GM11168 (cell line): ENCODE measurements at regions not wholly inside any gene's neighbourhood (a gene's known extent, or its start where the extent isn't known, plus 50 kb on each side); places are given as distances from the start of the nearest gene placed in this dataset.
"Not testable (repeated sequence)": the region's sequence is repeated elsewhere in the genome, so short reads cannot be mapped to it uniquely, and the experiment has no call there.

Source experiments
- in situ Hi-C: fragments of 300-500 bp; cut with MboI; formaldehyde crosslinking; loops from one replicate; pipeline ENCODE4 v1.12.0; 2022; ENCODE audit warnings: low sequenced_read_pairs; ENCODE audit not compliant: unreplicated experiment

- in situ Hi-C loops, result not testable (repeated sequence)
Observed at GRCh38 chr7:69313852-69314251, 284.4 kb upstream of the AUTS2 start.

- in situ Hi-C loops, result no loop called here
Observed at GRCh38 chr7:69318794-69319193, 279.5 kb upstream of the AUTS2 start.

GRCh38 chr7:69328516-69328915, 269.8 kb upstream of the AUTS2 start:
- in situ Hi-C loops, result no loop called here

- in situ Hi-C loops, result no loop called here
Observed at GRCh38 chr7:69334701-69335100, 263.6 kb upstream of the AUTS2 start.

- in situ Hi-C loops, result no loop called here
Observed at GRCh38 chr7:69335331-69335730, 262.9 kb upstream of the AUTS2 start.

- in situ Hi-C loops, result no loop called here
Observed at GRCh38 chr7:69336976-69337375, 261.3 kb upstream of the AUTS2 start.

GRCh38 chr7:69338144-69338543, 260.1 kb upstream of the AUTS2 start:
- in situ Hi-C loops, result no loop called here

GRCh38 chr7:69341288-69341687, 257.0 kb upstream of the AUTS2 start:
- in situ Hi-C loops, result no loop called here

GRCh38 chr7:69342154-69342884, 256.0 kb upstream of the AUTS2 start:
- in situ Hi-C loops, result no loop called here

- in situ Hi-C loops, result no loop called here
Observed at GRCh38 chr7:69349291-69349690, 249.0 kb upstream of the AUTS2 start.

- in situ Hi-C loops, result no loop called here
Observed at GRCh38 chr7:69358163-69358821, 240.0 kb upstream of the AUTS2 start.

GRCh38 chr7:69359003-69359700, 239.1 kb upstream of the AUTS2 start:
- in situ Hi-C loops, result no loop called here

GRCh38 chr7:69360913-69361312, 237.4 kb upstream of the AUTS2 start:
- in situ Hi-C loops, result no loop called here

GRCh38 chr7:69363136-69363535, 235.1 kb upstream of the AUTS2 start:
- in situ Hi-C loops, result no loop called here

GRCh38 chr7:69364813-69365643, 233.2 kb upstream of the AUTS2 start:
- in situ Hi-C loops, result no loop called here

GRCh38 chr7:69365651-69366192, 232.6 kb upstream of the AUTS2 start:
- in situ Hi-C loops, result no loop called here

GRCh38 chr7:69367780-69368179, 230.5 kb upstream of the AUTS2 start:
- in situ Hi-C loops, result no loop called here

- in situ Hi-C loops, result no loop called here
Observed at GRCh38 chr7:69373171-69374043, 224.9 kb upstream of the AUTS2 start.

- in situ Hi-C loops, result no loop called here
Observed at GRCh38 chr7:69374044-69374425, 224.2 kb upstream of the AUTS2 start.
